DOHH2 (cell line): ENCODE measurements at regions not wholly inside any gene's neighbourhood (a gene's known extent, or its start where the extent isn't known, plus 50 kb on each side); places are given as distances from the start of the nearest gene placed in this dataset.

Experiments used
- EZH2phosphoT487 ChIP-seq: fragments of 200-600 bp; sonication (generic); IDR thresholded peaks from 2 replicates; pipeline ENCODE4 v1.6.1; 2017; ENCODE audit warnings: borderline replicate concordance, mild to moderate bottlenecking, antibody characterized with exemption, low read length, moderate library complexity, mixed read lengths
- TF ChIP-seq, protein P1 (sequence below): fragments of 200-600 bp; sonication (generic); IDR thresholded peaks from one replicate; pipeline ENCODE4 v1.5.1; 2014; ENCODE audit warnings: antibody characterized with exemption, mild to moderate bottlenecking, low read depth, low read length; ENCODE audit not compliant: poor library complexity, severe bottlenecking

DNA sequence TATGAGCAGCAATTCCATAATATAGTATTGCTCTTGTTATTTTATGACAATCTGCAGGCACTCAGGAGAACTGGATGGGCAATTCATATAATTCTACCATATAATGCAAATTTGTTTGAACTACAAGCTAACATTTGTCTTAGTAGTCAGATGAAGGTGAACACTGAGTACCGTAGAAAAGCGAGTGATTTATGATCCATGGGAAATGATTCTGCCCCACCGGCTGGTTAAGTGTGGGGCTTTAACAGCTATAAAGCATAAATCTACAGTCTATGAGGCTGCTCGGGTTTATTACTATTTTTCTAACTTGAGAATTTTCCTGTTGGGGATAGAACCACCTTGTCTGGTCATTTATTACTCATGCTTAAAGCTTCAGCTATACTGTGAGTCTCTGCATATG, 275.5 kb downstream of the PCDH10 start:
- TF ChIP-seq, protein P1, sequence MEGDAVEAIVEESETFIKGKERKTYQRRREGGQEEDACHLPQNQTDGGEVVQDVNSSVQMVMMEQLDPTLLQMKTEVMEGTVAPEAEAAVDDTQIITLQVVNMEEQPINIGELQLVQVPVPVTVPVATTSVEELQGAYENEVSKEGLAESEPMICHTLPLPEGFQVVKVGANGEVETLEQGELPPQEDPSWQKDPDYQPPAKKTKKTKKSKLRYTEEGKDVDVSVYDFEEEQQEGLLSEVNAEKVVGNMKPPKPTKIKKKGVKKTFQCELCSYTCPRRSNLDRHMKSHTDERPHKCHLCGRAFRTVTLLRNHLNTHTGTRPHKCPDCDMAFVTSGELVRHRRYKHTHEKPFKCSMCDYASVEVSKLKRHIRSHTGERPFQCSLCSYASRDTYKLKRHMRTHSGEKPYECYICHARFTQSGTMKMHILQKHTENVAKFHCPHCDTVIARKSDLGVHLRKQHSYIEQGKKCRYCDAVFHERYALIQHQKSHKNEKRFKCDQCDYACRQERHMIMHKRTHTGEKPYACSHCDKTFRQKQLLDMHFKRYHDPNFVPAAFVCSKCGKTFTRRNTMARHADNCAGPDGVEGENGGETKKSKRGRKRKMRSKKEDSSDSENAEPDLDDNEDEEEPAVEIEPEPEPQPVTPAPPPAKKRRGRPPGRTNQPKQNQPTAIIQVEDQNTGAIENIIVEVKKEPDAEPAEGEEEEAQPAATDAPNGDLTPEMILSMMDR = no peak
- no peak for TF ChIP-seq EZH2phosphoT487
